ENCODE measurements at regions not wholly inside any gene's neighbourhood (a gene's known extent, or its start where the extent isn't known, plus 50 kb on each side); places are given as distances from the start of the nearest gene placed in this dataset.

GRCh38 chrX:46125111-46125510 is 420.1 kb downstream of the ZNF674 start:
- intact Hi-C loops (cut with micrococcal nuclease) (no loop called here), dilution Hi-C loops (cut with MboI; ENCODE audit: extremely low pct_ligation_motif_present, low sequenced_read_pairs) (no loop called here)
- DNase-seq (ENCODE audit: low read depth, low spot score) (no peak), FAIRE-seq (no peak)
- Histone ChIP-seq H4K20me1 (replicated peaks; ENCODE audit: control insufficient read depth, extremely low read depth, insufficient read depth, low read length) (no peaks in the 10 kb centered on the region), H3K4me2 (ENCODE audit: insufficient read depth, low read length) (no peak overlapping the region), H3K27me3 (ENCODE audit: control insufficient read depth in 2 of 2, insufficient read depth in 2 of 2, low read length in 2 of 2) (no peaks in the 10 kb centered on the region), H3K9me1 (replicated peaks; ENCODE audit: control insufficient read depth, extremely low read depth, insufficient read depth, low read length) (no peaks in the 10 kb centered on the region), H3K4me1 (ENCODE audit: control insufficient read depth, extremely low read depth, insufficient read depth, low read length) (no peaks in the 10 kb centered on the region), H3K4me3 (replicated peaks in 1 of 3; ENCODE audit: insufficient read depth in 1 of 3, low read depth in 1 of 3, low read length in 3 of 3) (no peak overlapping the region), H3K9me3 (replicated peaks; ENCODE audit: control insufficient read depth, insufficient read depth, low read length) (no peaks in the 10 kb centered on the region), H3K27ac (ENCODE audit: insufficient read depth, low read depth, low read length) (no peak overlapping the region), H3K36me3 (ENCODE audit: control insufficient read depth in 2 of 2, extremely low read depth in 1 of 2, insufficient read depth in 2 of 2, low read length in 2 of 2) (no peaks in the 10 kb centered on the region), H3K9ac (replicated peaks; ENCODE audit: extremely low read depth, insufficient read depth, low read length) (no peak overlapping the region), H3K79me2 (ENCODE audit: control insufficient read depth, insufficient read depth, low read length) (no peaks in the 10 kb centered on the region), H2AFZ (ENCODE audit: low read depth, low read length) (no peak overlapping the region)
- ChIA-PET POLR2A (no interaction called here), CTCF (no interaction called here)
- TF ChIP-seq JUN (IDR thresholded peaks at IDR 0.05; ENCODE audit: borderline replicate concordance, insufficient read depth, insufficient read length, low read depth) (no peak), FOS (IDR thresholded peaks at IDR 0.05; ENCODE audit: borderline replicate concordance, insufficient read depth, low read length) (no peak), GATA2 (IDR thresholded peaks at IDR 0.05; ENCODE audit: insufficient read depth, insufficient read length, low read depth, low read length) (no peak), MAX (IDR thresholded peaks at IDR 0.05; ENCODE audit: insufficient read depth, insufficient read length) (no peak), EZH2 (IDR thresholded peaks at IDR 0.05; ENCODE audit: borderline replicate concordance, low read depth, low read length, severe bottlenecking) (no peak), POLR2AphosphoS5 (IDR thresholded peaks at IDR 0.05; ENCODE audit: insufficient read depth, low read depth, low read length) (no peak), MYC (IDR thresholded peaks at IDR 0.05; ENCODE audit: low read depth, low read length) (no peak), POLR2A (IDR thresholded peaks at IDR 0.05; ENCODE audit: low read depth, low read length) (no peak)
- TF ChIP-seq, protein P1, sequence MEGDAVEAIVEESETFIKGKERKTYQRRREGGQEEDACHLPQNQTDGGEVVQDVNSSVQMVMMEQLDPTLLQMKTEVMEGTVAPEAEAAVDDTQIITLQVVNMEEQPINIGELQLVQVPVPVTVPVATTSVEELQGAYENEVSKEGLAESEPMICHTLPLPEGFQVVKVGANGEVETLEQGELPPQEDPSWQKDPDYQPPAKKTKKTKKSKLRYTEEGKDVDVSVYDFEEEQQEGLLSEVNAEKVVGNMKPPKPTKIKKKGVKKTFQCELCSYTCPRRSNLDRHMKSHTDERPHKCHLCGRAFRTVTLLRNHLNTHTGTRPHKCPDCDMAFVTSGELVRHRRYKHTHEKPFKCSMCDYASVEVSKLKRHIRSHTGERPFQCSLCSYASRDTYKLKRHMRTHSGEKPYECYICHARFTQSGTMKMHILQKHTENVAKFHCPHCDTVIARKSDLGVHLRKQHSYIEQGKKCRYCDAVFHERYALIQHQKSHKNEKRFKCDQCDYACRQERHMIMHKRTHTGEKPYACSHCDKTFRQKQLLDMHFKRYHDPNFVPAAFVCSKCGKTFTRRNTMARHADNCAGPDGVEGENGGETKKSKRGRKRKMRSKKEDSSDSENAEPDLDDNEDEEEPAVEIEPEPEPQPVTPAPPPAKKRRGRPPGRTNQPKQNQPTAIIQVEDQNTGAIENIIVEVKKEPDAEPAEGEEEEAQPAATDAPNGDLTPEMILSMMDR (IDR thresholded peaks at IDR 0.05; ENCODE audit: extremely low read depth in 1 of 2, insufficient read depth in 1 of 2, low read depth in 1 of 2, low read length in 2 of 2): no peak
- BruUV-seq (replicated peaks): no TSS peak
